Suprapubic skin (tissue), 4 donors: ENCODE measurements at regions not wholly inside any gene's neighbourhood (a gene's known extent, or its start where the extent isn't known, plus 50 kb on each side); places are given as distances from the start of the nearest gene placed in this dataset.

Experiments
- CTCF ChIP-seq, 2 donors: fragments of 200-600 bp in 1 of 2; fragments of 450-650 bp in 1 of 2; sonication (generic) in 1 of 2; IDR thresholded peaks; one replicate each; pipeline ENCODE4 v1.5.1; 2016 to 2019; ENCODE audit warnings: antibody characterized with exemption in 2 of 2, mild to moderate bottlenecking in 1 of 2, moderate library complexity in 1 of 2
- POLR2A ChIP-seq, 2 donors: fragments of 450-650 bp; IDR thresholded peaks; one replicate each; pipeline ENCODE4 v1.6.1; 2017; ENCODE audit warnings: antibody characterized with exemption in 2 of 2, mild to moderate bottlenecking in 2 of 2, moderate library complexity in 2 of 2
- POLR2AphosphoS5 ChIP-seq, 3 donors: sonication (generic); formaldehyde crosslinking; IDR thresholded peaks; one replicate each; pipeline ENCODE4 v1.6.1; 2017; ENCODE audit warnings: antibody characterized with exemption in 3 of 3

- TF ChIP-seq POLR2A (IDR thresholded peaks at IDR 0.05) (no peak), CTCF (IDR thresholded peaks at IDR 0.05) (no peak), POLR2AphosphoS5 (IDR thresholded peaks at IDR 0.05) (no peak)
Measured at GRCh38 chr2:120963997-120964705, 228.5 kb downstream of the GLI2 start.
